Cardiac fibroblast (primary cell): ENCODE measurements at regions not wholly inside any gene's neighbourhood (a gene's known extent, or its start where the extent isn't known, plus 50 kb on each side); places are given as distances from the start of the nearest gene placed in this dataset.
"Not testable (repeated sequence)": the region's sequence is repeated elsewhere in the genome, so short reads cannot be mapped to it uniquely, and the experiment has no call there.

Source experiments
- DNase-seq, 2 donors: peaks; one replicate each; pipeline versions ENCODE4 v3.0.0 to v3.0.0-alpha.2; 2010; ENCODE audit warnings: low read depth in 2 of 2
- H3K4me3 ChIP-seq, 2 donors: replicated peaks in 1 of 2; 1 replicate in 1 of 2; 2 replicates in 1 of 2; pipeline ENCODE4 v1.5.1; 2011; ENCODE audit warnings: low read depth in 2 of 2, low read length in 2 of 2, mild to moderate bottlenecking in 2 of 2, moderate library complexity in 1 of 2
- CTCF ChIP-seq: IDR thresholded peaks from one replicate; pipeline ENCODE4 v1.5.1; 2011; ENCODE audit warnings: low read depth, mild to moderate bottlenecking, low read length, inconsistent platforms

- H3K4me3 ChIP-seq, result no peak overlapping the region
- peak in 1 of 2 donors; percentile 51 for DNase-seq
- TF ChIP-seq CTCF, result no peak
Observed at GRCh38 chr11:128152796-128153696, 434.3 kb downstream of the ETS1 start.

- no peak overlapping the region for H3K4me3 ChIP-seq
- DNase-seq, result no peak
- no peak for TF ChIP-seq CTCF
Observed at GRCh38 chr11:128151780-128152179, 435.6 kb downstream of the ETS1 start.

- DNase-seq, result no peak
- no peak for TF ChIP-seq CTCF
- no peak overlapping the region for H3K4me3 ChIP-seq
Observed at GRCh38 chr11:128151338-128151737, 436.0 kb downstream of the ETS1 start.

GRCh38 chr11:128148208-128148607, 439.1 kb downstream of the ETS1 start:
- no peak for TF ChIP-seq CTCF
- DNase-seq, result no peak
- no peak overlapping the region for H3K4me3 ChIP-seq

- peak in 1 of 2 donors; percentile 28 for DNase-seq
- H3K4me3 ChIP-seq, result no peak overlapping the region
- no peak for TF ChIP-seq CTCF
Observed at GRCh38 chr11:128146926-128147605, 440.3 kb downstream of the ETS1 start.

DNA sequence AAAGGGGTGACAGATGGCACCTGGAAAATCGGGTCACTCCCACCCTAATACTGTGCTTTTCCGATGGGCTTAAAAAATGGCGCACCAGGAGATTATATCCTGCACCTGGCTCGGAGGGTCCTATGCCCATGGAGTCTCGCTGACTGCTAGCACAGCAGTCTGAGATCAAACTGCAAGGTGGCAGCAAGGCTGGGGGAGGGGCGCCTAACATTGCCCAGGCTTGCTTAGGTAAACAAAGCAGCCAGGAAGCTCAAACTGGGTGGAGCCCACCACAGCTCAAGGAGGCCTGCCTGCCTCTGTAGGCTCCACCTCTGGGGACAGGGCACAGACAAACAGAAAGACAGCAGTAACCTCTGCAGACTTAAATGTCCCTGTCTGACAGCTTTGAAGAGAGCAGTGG, 447.1 kb downstream of the ETS1 start:
- not testable (repeated sequence) for DNase-seq, H3K4me3 ChIP-seq

DNA sequence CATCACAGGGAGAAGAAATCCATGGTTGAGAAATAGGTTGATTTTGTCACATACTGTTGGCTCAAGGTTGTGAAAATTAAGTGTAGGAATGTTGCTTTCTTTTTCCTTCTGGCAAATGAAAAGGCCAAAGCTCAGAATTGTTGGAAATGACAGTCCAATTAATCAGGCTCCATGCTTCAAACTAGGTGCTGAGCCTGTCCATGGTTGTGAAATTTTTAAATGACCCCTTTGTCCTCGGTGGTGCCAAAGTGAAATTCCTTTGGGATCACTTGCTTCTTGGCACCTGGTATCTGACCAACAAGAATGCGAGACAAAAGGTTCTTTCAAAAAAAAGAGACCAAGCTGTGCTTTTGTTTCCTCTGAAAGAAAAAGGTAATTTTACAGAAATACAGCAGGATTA, 451.9 kb downstream of the ETS1 start:
- DNase-seq, result peak; percentile 38 to 42
- no peak for TF ChIP-seq CTCF
- H3K4me3 ChIP-seq, result no peak overlapping the region
